Progenitor cell of endocrine pancreas (in vitro differentiated cells): ENCODE measurements at regions not wholly inside any gene's neighbourhood (a gene's known extent, or its start where the extent isn't known, plus 50 kb on each side); places are given as distances from the start of the nearest gene placed in this dataset.

Source experiments
- DNase-seq: peaks from one replicate; pipeline ENCODE4 v3.0.0; 2021; ENCODE audit warnings: low spot score; ENCODE audit not compliant: unreplicated experiment
- H3K27ac Mint-ChIP-seq: 2 replicates; pipeline ENCODE4 v1.8.0; 2021; ENCODE audit warnings: mild to moderate bottlenecking, moderate library complexity, mixed read lengths
- H3K27me3 Mint-ChIP-seq: 2 replicates; pipeline ENCODE4 v1.8.0; 2021; ENCODE audit warnings: mixed read lengths
- H3K36me3 Mint-ChIP-seq: 2 replicates; pipeline ENCODE4 v1.8.0; 2022; ENCODE audit warnings: mixed read lengths; ENCODE audit not compliant: insufficient read depth
- H3K4me1 Mint-ChIP-seq: 2 replicates; pipeline ENCODE4 v1.8.0; 2021; ENCODE audit warnings: low read depth, mixed read lengths
- H3K4me3 Mint-ChIP-seq: 2 replicates; pipeline ENCODE4 v1.8.0; 2021; ENCODE audit warnings: low read depth, mild to moderate bottlenecking, moderate library complexity, mixed read lengths
- H3K9me3 Mint-ChIP-seq: 2 replicates; pipeline ENCODE4 v1.8.0; 2021; ENCODE audit warnings: low read depth, mixed read lengths
- TF ChIP-seq, protein P1 (sequence below): fragments of 200-600 bp; sonication (generic); IDR thresholded peaks from one replicate; pipeline ENCODE4 v1.5.0; 2021; ENCODE audit warnings: antibody characterized with exemption, mild to moderate bottlenecking; ENCODE audit not compliant: unreplicated experiment

- H3K9me3 Mint-ChIP-seq: no peaks in the 10 kb centered on the region
- no peak for DNase-seq
- H3K4me1 Mint-ChIP-seq: no peaks in the 10 kb centered on the region
- no peaks in the 10 kb centered on the region for H3K36me3 Mint-ChIP-seq
- H3K27ac Mint-ChIP-seq: no peak overlapping the region
- no peak overlapping the region for H3K4me3 Mint-ChIP-seq
- TF ChIP-seq, protein P1, sequence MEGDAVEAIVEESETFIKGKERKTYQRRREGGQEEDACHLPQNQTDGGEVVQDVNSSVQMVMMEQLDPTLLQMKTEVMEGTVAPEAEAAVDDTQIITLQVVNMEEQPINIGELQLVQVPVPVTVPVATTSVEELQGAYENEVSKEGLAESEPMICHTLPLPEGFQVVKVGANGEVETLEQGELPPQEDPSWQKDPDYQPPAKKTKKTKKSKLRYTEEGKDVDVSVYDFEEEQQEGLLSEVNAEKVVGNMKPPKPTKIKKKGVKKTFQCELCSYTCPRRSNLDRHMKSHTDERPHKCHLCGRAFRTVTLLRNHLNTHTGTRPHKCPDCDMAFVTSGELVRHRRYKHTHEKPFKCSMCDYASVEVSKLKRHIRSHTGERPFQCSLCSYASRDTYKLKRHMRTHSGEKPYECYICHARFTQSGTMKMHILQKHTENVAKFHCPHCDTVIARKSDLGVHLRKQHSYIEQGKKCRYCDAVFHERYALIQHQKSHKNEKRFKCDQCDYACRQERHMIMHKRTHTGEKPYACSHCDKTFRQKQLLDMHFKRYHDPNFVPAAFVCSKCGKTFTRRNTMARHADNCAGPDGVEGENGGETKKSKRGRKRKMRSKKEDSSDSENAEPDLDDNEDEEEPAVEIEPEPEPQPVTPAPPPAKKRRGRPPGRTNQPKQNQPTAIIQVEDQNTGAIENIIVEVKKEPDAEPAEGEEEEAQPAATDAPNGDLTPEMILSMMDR: no peak
- H3K27me3 Mint-ChIP-seq: peaks cover 61% of the 10 kb centered on the region
Observed at GRCh38 chr5:2196416-2196815, 313.7 kb upstream of the IRX4 start.

GRCh38 chr5:2194949-2195348, 312.2 kb upstream of the IRX4 start:
- Mint-ChIP-seq H3K36me3 (no peaks in the 10 kb centered on the region), H3K27me3 (peaks cover 60% of the 10 kb centered on the region), H3K4me3 (no peak overlapping the region), H3K4me1 (no peaks in the 10 kb centered on the region), H3K9me3 (no peaks in the 10 kb centered on the region), H3K27ac (no peak overlapping the region)
- no peak for DNase-seq
- TF ChIP-seq, protein P1: no peak

DNA sequence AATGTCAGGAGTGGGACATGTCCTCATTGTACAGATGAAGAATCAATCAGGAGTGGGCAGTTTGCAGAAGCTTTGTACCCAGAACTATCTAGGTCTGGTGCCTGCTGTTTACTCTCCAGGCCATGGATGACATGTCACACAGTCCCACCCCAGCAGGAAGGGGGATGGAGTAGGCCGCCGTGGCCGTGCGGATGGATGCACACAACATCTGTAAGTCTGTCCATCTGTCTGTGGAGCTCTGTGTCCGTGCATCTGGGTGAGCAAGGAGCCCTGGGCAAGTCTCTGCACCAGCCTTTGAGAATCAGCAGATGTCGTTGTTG, 311.5 kb upstream of the IRX4 start:
- no peak overlapping the region for H3K27ac Mint-ChIP-seq
- DNase-seq: no peak
- peaks cover 57% of the 10 kb centered on the region for H3K27me3 Mint-ChIP-seq
- no peaks in the 10 kb centered on the region for H3K9me3 Mint-ChIP-seq
- no peaks in the 10 kb centered on the region for H3K36me3 Mint-ChIP-seq
- H3K4me3 Mint-ChIP-seq: no peak overlapping the region
- H3K4me1 Mint-ChIP-seq: no peaks in the 10 kb centered on the region
- TF ChIP-seq, protein P1: no peak

DNA sequence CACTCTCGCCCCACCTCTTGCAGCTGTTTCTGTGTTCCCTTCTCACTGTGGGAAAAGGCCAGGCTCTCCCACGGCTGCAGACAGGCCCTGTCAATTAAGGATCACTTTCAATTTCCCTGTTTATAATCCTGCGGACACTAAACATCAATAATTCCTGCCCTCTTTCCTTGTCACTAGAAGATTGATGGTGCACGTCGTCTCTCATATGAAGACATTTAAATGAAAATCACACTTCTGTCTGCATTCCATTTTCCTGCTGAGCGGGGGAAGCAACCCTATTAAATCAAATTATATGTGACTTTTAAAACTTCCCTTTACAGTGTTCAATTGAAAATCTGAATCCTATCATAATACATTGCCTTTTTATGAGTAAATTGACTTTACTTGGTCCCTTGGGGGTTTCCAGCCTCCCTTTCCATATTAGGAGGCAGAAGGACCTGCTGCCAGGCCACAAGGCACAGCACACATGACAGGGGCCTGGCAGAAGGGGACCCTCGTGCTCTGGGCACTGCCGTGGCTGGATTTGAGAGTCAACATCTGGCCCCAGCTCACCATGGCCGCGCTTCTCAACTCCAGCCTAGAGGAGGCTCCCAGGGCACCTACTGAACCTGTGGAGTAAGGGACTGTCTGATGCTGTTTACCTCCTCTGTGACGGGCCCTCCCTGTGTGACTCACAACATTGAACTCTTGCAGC, 311.0 kb upstream of the IRX4 start:
- Mint-ChIP-seq H3K27me3 (peaks cover 60% of the 10 kb centered on the region), H3K36me3 (no peaks in the 10 kb centered on the region)
- DNase-seq: peak; percentile 5

DNA sequence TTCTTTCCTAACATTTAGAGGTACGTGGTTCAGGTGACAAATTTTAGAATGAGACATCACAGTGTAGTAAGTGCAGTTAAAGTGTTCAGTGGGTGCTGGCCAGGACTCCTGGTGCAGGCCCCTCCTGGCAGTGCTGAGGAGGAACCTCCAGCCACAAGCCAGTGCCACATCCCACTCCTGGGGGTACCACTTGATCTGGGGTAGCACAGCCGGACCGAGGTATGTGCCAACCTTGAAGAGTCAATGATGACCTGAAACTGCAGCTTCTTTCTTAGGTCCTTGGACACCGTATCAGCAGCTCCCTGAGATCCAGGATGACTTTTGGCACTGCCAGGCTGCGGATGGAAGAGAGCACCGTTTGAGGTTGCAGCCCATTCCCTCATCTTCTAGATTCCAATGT, 310.4 kb upstream of the IRX4 start:
- Mint-ChIP-seq H3K36me3 (no peaks in the 10 kb centered on the region), H3K4me1 (no peaks in the 10 kb centered on the region), H3K4me3 (no peak overlapping the region), H3K27me3 (peaks cover 63% of the 10 kb centered on the region), H3K9me3 (no peaks in the 10 kb centered on the region), H3K27ac (no peak overlapping the region)
- TF ChIP-seq, protein P1: no peak
- DNase-seq: peak; percentile 8

More for the DNA sequence above, 311.0 kb upstream of the IRX4 start:
- no peak overlapping the region for H3K27ac Mint-ChIP-seq
- no peaks in the 10 kb centered on the region for H3K9me3 Mint-ChIP-seq
- no peaks in the 10 kb centered on the region for H3K4me1 Mint-ChIP-seq
- TF ChIP-seq, protein P1: no peak
- H3K4me3 Mint-ChIP-seq: no peak overlapping the region
